Fibroblast of lung (primary cell): ENCODE measurements at regions not wholly inside any gene's neighbourhood (a gene's known extent, or its start where the extent isn't known, plus 50 kb on each side); places are given as distances from the start of the nearest gene placed in this dataset.

ENCODE experiments used
- EZH2 ChIP-seq: IDR thresholded peaks from 2 replicates; pipeline ENCODE4 v1.5.1; 2012; ENCODE audit warnings: low read length, control low read depth, mild to moderate bottlenecking; ENCODE audit errors: missing control alignments
- TF ChIP-seq, protein P1 (sequence below), 2 donors: IDR thresholded peaks in 1 of 2; conservative IDR thresholded peaks in 1 of 2; 1 replicate in 1 of 2; 2 replicates in 1 of 2; pipeline ENCODE4 v1.5.1; 2011 to 2012; ENCODE audit warnings: low read length in 2 of 2, control low read depth in 1 of 2, inconsistent platforms in 1 of 2, low read depth in 1 of 2, mild to moderate bottlenecking in 1 of 2

DNA sequence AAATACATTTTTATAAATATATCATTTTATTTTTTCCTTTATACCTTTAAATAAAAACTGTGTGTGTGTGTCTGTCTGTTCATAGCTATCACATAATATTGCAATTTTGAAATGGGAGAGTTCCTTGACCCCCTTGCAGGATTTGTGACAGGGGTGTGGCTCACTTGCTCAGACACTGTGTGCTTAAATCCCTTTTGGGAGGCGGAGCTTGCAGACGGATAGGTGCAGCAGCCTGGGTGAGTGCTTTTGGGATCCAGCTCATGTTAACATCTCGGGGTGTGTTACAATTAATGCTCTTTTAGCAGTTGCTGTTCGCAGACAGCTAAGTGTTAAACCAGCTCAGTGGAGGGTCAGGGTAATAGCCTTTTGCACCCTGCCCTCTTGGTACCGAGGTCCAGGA is 459.8 kb downstream of the IPMK start:
- TF ChIP-seq, protein P1, sequence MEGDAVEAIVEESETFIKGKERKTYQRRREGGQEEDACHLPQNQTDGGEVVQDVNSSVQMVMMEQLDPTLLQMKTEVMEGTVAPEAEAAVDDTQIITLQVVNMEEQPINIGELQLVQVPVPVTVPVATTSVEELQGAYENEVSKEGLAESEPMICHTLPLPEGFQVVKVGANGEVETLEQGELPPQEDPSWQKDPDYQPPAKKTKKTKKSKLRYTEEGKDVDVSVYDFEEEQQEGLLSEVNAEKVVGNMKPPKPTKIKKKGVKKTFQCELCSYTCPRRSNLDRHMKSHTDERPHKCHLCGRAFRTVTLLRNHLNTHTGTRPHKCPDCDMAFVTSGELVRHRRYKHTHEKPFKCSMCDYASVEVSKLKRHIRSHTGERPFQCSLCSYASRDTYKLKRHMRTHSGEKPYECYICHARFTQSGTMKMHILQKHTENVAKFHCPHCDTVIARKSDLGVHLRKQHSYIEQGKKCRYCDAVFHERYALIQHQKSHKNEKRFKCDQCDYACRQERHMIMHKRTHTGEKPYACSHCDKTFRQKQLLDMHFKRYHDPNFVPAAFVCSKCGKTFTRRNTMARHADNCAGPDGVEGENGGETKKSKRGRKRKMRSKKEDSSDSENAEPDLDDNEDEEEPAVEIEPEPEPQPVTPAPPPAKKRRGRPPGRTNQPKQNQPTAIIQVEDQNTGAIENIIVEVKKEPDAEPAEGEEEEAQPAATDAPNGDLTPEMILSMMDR (conservative IDR thresholded peaks at IDR 0.05 in 1 of 2, IDR thresholded peaks at IDR 0.05 in 1 of 2; ENCODE audit: low read depth in 1 of 2, low read length in 2 of 2) = no peak
- no peak for TF ChIP-seq EZH2
